Fibroblast of lung (primary cell): ENCODE measurements at regions not wholly inside any gene's neighbourhood (a gene's known extent, or its start where the extent isn't known, plus 50 kb on each side); places are given as distances from the start of the nearest gene placed in this dataset.

ENCODE experiments used
- CTCF ChIP-seq, 2 donors: IDR thresholded peaks in 1 of 2; conservative IDR thresholded peaks in 1 of 2; 1 replicate in 1 of 2; 2 replicates in 1 of 2; pipeline ENCODE4 v1.5.1; 2011 to 2012; ENCODE audit warnings: low read length in 2 of 2, control low read depth in 1 of 2, inconsistent platforms in 1 of 2, low read depth in 1 of 2, mild to moderate bottlenecking in 1 of 2
- EZH2 ChIP-seq: IDR thresholded peaks from 2 replicates; pipeline ENCODE4 v1.5.1; 2012; ENCODE audit warnings: low read length, control low read depth, mild to moderate bottlenecking; ENCODE audit errors: missing control alignments

- no peak for TF ChIP-seq EZH2
- no peak for TF ChIP-seq CTCF (conservative IDR thresholded peaks at IDR 0.05 in 1 of 2, IDR thresholded peaks at IDR 0.05 in 1 of 2; ENCODE audit: low read depth in 1 of 2, low read length in 2 of 2)
These were observed 336.9 kb downstream of the TDRD3 start for GRCh38 chr13:60733933-60734332.
